MM.1S (cell line): ENCODE measurements at regions not wholly inside any gene's neighbourhood (a gene's known extent, or its start where the extent isn't known, plus 50 kb on each side); places are given as distances from the start of the nearest gene placed in this dataset.

Experiments used
- CTCF ChIP-seq: fragments of 300-600 bp; sonication (generic); IDR thresholded peaks from 2 replicates; pipeline ENCODE4 v1.5.1; 2016; ENCODE audit warnings: antibody characterized with exemption, low read length, mixed read lengths
- EZH2 ChIP-seq: fragments of 300-600 bp; sonication (generic); optimal IDR thresholded peaks from 2 replicates; pipeline ENCODE3; 2017; ENCODE audit warnings: low read depth, mild to moderate bottlenecking, antibody characterized with exemption, low read length, mixed read lengths

- TF ChIP-seq EZH2 = no peak
- no peak for TF ChIP-seq CTCF
Observed at GRCh38 chr10:130786365-130786966, 525.1 kb downstream of the TCERG1L start.
